MCF 10A (cell line): ENCODE measurements at regions not wholly inside any gene's neighbourhood (a gene's known extent, or its start where the extent isn't known, plus 50 kb on each side); places are given as distances from the start of the nearest gene placed in this dataset.

Experiments
- BruUV-seq: library from RNA; stranded (reverse); fragments of 400-500 nt; replicated peaks from 2 replicates; lab custom pipeline; 2021; lab: Mats Ljungman, UMichigan
- CTCF ChIA-PET: fragments of 300-600 bp; sonication (Branson Sonifier 250); formaldehyde crosslinking; extraction: SDS; loops from one replicate; lab custom pipeline; 2021; ENCODE audit warnings: antibody characterized with exemption, inconsistent platforms; lab: Yijun Ruan, JAX
- POLR2A ChIA-PET: fragments of 300-600, 350-650 bp; sonication (Branson Sonifier 250); formaldehyde crosslinking; extraction: SDS; loops from one replicate; lab custom pipeline; 2020; ENCODE audit warnings: antibody characterized with exemption, inconsistent platforms; lab: Yijun Ruan, JAX
- DNase-seq: peaks from one replicate; pipeline ENCODE4 v3.0.0-alpha.2; 2018; ENCODE audit not compliant: unreplicated experiment
- H3K27ac Mint-ChIP-seq: one replicate; pipeline ENCODE4 v1.8.0; 2022; ENCODE audit warnings: mild to moderate bottlenecking, low read depth, mixed read lengths; ENCODE audit not compliant: unreplicated experiment
- H3K27me3 Mint-ChIP-seq: one replicate; pipeline ENCODE4 v1.8.0; 2022; ENCODE audit warnings: mixed read lengths; ENCODE audit not compliant: insufficient read depth, unreplicated experiment
- H3K36me3 Mint-ChIP-seq: one replicate; pipeline ENCODE4 v1.8.0; 2022; ENCODE audit warnings: mild to moderate bottlenecking, moderate library complexity, mixed read lengths; ENCODE audit not compliant: insufficient read depth, unreplicated experiment
- H3K4me1 Mint-ChIP-seq: one replicate; pipeline ENCODE4 v1.8.0; 2022; ENCODE audit warnings: mixed read lengths; ENCODE audit not compliant: insufficient read depth, unreplicated experiment
- H3K4me3 Mint-ChIP-seq: one replicate; pipeline ENCODE4 v1.8.0; 2022; ENCODE audit warnings: mild to moderate bottlenecking, moderate library complexity, mixed read lengths; ENCODE audit not compliant: unreplicated experiment
- H3K9me3 Mint-ChIP-seq: one replicate; pipeline ENCODE4 v1.8.0; 2022; ENCODE audit warnings: mixed read lengths; ENCODE audit not compliant: unreplicated experiment
- CTCF ChIP-seq: fragments of 200-600 bp; IDR thresholded peaks from one replicate; pipeline ENCODE4 v1.8.0; 2022; ENCODE audit warnings: antibody characterized with exemption, mild to moderate bottlenecking; ENCODE audit not compliant: unreplicated experiment
- intact Hi-C: fragments of 100-400 bp; cut with micrococcal nuclease; formaldehyde crosslinking; loops from 2 replicates; pipeline ENCODE4 v1.14.1; 2022

GRCh38 chr6:9511157-9511556 lies 903.7 kb downstream of the TFAP2A start:
- Mint-ChIP-seq H3K27ac (no peak overlapping the region), H3K27me3 (no peaks in the 10 kb centered on the region), H3K9me3 (no peaks in the 10 kb centered on the region), H3K4me3 (no peak overlapping the region), H3K4me1 (no peaks in the 10 kb centered on the region), H3K36me3 (no peaks in the 10 kb centered on the region)
- DNase-seq, result no peak
- CTCF ChIA-PET, result no interaction called here
- POLR2A ChIA-PET, result interaction anchor here (0.6 kb wide), 1 partner anchor 900 kb away, joined by 3 read pairs; no protein-coding TSS in a partner anchor
- TF ChIP-seq CTCF, result no peak
- intact Hi-C loops, result no loop called here
- no TSS peak for BruUV-seq

- peaks cover 9% of the 10 kb centered on the region for H3K4me1 Mint-ChIP-seq
- H3K9me3 Mint-ChIP-seq, result no peaks in the 10 kb centered on the region
- no peak for DNase-seq
- intact Hi-C loops, result no loop called here
- H3K4me3 Mint-ChIP-seq, result no peak overlapping the region
- BruUV-seq, result no TSS peak
- POLR2A ChIA-PET, result interaction anchor here (0.7 to 1.4 kb wide), 4 partner anchors 16 to 907 kb away, joined by 3 read pairs; partner anchors contain the start of gene TFAP2A
- H3K27ac Mint-ChIP-seq, result no peak overlapping the region
- CTCF ChIA-PET, result interaction anchor here (0.9 kb wide), 1 partner anchor 15 kb away, joined by 3 read pairs; no protein-coding TSS in a partner anchor
- TF ChIP-seq CTCF, result no peak
- H3K27me3 Mint-ChIP-seq, result no peaks in the 10 kb centered on the region
- H3K36me3 Mint-ChIP-seq, result no peaks in the 10 kb centered on the region
These were observed 907.6 kb downstream of the TFAP2A start for GRCh38 chr6:9507136-9507895.

- CTCF ChIA-PET, result interaction anchor here (0.6 to 0.7 kb wide), 2 partner anchors 966 to 1995 kb away, joined by 3 to 4 read pairs; no protein-coding TSS in a partner anchor
- no peaks in the 10 kb centered on the region for H3K27me3 Mint-ChIP-seq
- peak overlapping the region; percentile 66 for H3K27ac Mint-ChIP-seq
- no peak overlapping the region for H3K4me3 Mint-ChIP-seq
- BruUV-seq, result no TSS peak
- peaks cover 9% of the 10 kb centered on the region for H3K4me1 Mint-ChIP-seq
- TF ChIP-seq CTCF, result no peak
- H3K36me3 Mint-ChIP-seq, result no peaks in the 10 kb centered on the region
- DNase-seq, result no peak
- intact Hi-C loops, result no loop called here
- H3K9me3 Mint-ChIP-seq, result no peaks in the 10 kb centered on the region
- POLR2A ChIA-PET, result interaction anchor here (0.7 to 2.0 kb wide), 4 partner anchors 11 to 27 kb away, joined by 3 to 6 read pairs (median 3); no protein-coding TSS in a partner anchor
These were observed 910.7 kb downstream of the TFAP2A start for GRCh38 chr6:9504191-9504590.

GRCh38 chr6:9503111-9503761 lies 911.6 kb downstream of the TFAP2A start:
- H3K36me3 Mint-ChIP-seq, result no peaks in the 10 kb centered on the region
- H3K27me3 Mint-ChIP-seq, result no peaks in the 10 kb centered on the region
- no peak overlapping the region for H3K4me3 Mint-ChIP-seq
- H3K27ac Mint-ChIP-seq, result peak overlapping the region; percentile 66
- intact Hi-C loops, result no loop called here
- no peak for TF ChIP-seq CTCF
- no TSS peak for BruUV-seq
- ChIA-PET CTCF (interaction anchor here (0.6 kb wide), 1 partner anchor 1994 kb away, joined by 4 read pairs; no protein-coding TSS in a partner anchor), POLR2A (interaction anchor here (0.7 to 2.0 kb wide), 4 partner anchors 16 to 928 kb away, joined by 3 to 6 read pairs (median 3); no protein-coding TSS in a partner anchor)
- peak; percentile 70 for DNase-seq
- H3K9me3 Mint-ChIP-seq, result no peaks in the 10 kb centered on the region
- H3K4me1 Mint-ChIP-seq, result peaks cover 9% of the 10 kb centered on the region
